ENCODE measurements at regions not wholly inside any gene's neighbourhood (a gene's known extent, or its start where the extent isn't known, plus 50 kb on each side); places are given as distances from the start of the nearest gene placed in this dataset.

- no TSS peak for BruUV-seq (replicated peaks)
- CTCF ChIA-PET = no interaction called here
Observed at GRCh38 chr20:48547664-48548063, 280.1 kb downstream of the PREX1 start.

GRCh38 chr20:48544402-48545339 lies 283.1 kb downstream of the PREX1 start:
- Histone ChIP-seq H3K9me3 (ENCODE audit: low read depth, low read length, poor library complexity, severe bottlenecking) (no peaks in the 10 kb centered on the region), H3K4me3 (ENCODE audit: low read depth, low read length, poor library complexity, severe bottlenecking) (no peak overlapping the region), H3K36me3 (ENCODE audit: insufficient read depth, low read length, poor library complexity, severe bottlenecking) (no peaks in the 10 kb centered on the region), H3K4me1 (ENCODE audit: insufficient read depth, low read length, poor library complexity, severe bottlenecking) (no peaks in the 10 kb centered on the region), H3K27ac (ENCODE audit: low read depth, low read length, poor library complexity, severe bottlenecking) (no peak overlapping the region), H3K27me3 (replicated peaks; ENCODE audit: insufficient read depth, low read depth, low read length, poor library complexity) (peaks cover 39% of the 10 kb centered on the region)
- intact Hi-C loops (cut with micrococcal nuclease; ENCODE audit: unreplicated experiment) = no loop called here
- CTCF ChIA-PET = no interaction called here
- POLR2A ChIA-PET (ENCODE audit: low non-redundant PET) = no interaction called here
- DNase-seq (ENCODE audit: low spot score) = peak; percentile 5
- no TSS peak for BruUV-seq (replicated peaks)
- TF ChIP-seq EZH2 (IDR thresholded peaks at IDR 0.05; ENCODE audit: borderline replicate concordance, low read depth, low read length, poor library complexity, severe bottlenecking) (no peak), CTCF (conservative IDR thresholded peaks at IDR 0.05; ENCODE audit: low read depth, low read length) (0 out of 2 replicates have a peak, but pooled peaks have one; percentile 13)

More at GRCh38 chr20:48547664-48548063, 280.1 kb downstream of the PREX1 start:
- H3K4me3 ChIP-seq (ENCODE audit: low read depth, low read length, poor library complexity, severe bottlenecking) = no peak overlapping the region
- peaks cover 26% of the 10 kb centered on the region for H3K27me3 ChIP-seq (replicated peaks; ENCODE audit: insufficient read depth, low read depth, low read length, poor library complexity)
- H3K9me3 ChIP-seq (ENCODE audit: low read depth, low read length, poor library complexity, severe bottlenecking) = no peaks in the 10 kb centered on the region
- no peak for DNase-seq (ENCODE audit: low spot score)
- no peak overlapping the region for H3K27ac ChIP-seq (ENCODE audit: low read depth, low read length, poor library complexity, severe bottlenecking)
- H3K4me1 ChIP-seq (ENCODE audit: insufficient read depth, low read length, poor library complexity, severe bottlenecking) = no peaks in the 10 kb centered on the region
- POLR2A ChIA-PET (ENCODE audit: low non-redundant PET) = no interaction called here
- TF ChIP-seq EZH2 (IDR thresholded peaks at IDR 0.05; ENCODE audit: borderline replicate concordance, low read depth, low read length, poor library complexity, severe bottlenecking) = no peak
- no peak for TF ChIP-seq CTCF (conservative IDR thresholded peaks at IDR 0.05; ENCODE audit: low read depth, low read length)
- intact Hi-C loops (cut with micrococcal nuclease; ENCODE audit: unreplicated experiment) = no loop called here
- no peaks in the 10 kb centered on the region for H3K36me3 ChIP-seq (ENCODE audit: insufficient read depth, low read length, poor library complexity, severe bottlenecking)

DNA sequence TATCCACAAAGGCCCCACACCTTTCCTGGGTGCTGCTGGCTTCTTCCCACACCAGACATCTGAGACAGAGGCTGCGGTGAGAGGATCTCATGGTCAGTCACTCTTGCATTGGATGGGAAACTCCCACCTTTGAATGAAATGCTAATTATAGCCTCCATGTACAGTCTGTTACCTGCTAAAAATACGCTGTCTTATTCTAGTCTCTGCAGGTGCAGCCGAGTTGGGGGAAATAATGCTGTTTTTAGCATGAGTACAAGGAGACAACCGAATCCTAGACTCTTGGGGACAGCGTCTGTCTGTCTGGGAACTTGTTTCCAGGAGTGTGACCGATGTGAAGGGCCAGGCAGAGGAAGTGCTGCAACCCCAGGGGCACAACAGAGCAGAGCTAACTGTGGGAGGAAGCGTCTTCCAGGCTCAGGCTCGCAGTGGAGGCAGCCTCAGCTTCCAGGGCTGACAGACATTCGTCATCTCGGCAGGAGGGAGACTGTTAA lies 286.2 kb downstream of the PREX1 start:
- ChIA-PET CTCF (no interaction called here), POLR2A (ENCODE audit: low non-redundant PET) (no interaction called here)
- TF ChIP-seq EZH2 (IDR thresholded peaks at IDR 0.05; ENCODE audit: borderline replicate concordance, low read depth, low read length, poor library complexity, severe bottlenecking) (no peak), CTCF (conservative IDR thresholded peaks at IDR 0.05; ENCODE audit: low read depth, low read length) (no peak)
- no peak overlapping the region for H3K27ac ChIP-seq (ENCODE audit: low read depth, low read length, poor library complexity, severe bottlenecking)
- H3K36me3 ChIP-seq (ENCODE audit: insufficient read depth, low read length, poor library complexity, severe bottlenecking) = no peaks in the 10 kb centered on the region
- BruUV-seq (replicated peaks) = no TSS peak
- intact Hi-C loops (cut with micrococcal nuclease; ENCODE audit: unreplicated experiment) = no loop called here
- H3K4me1 ChIP-seq (ENCODE audit: insufficient read depth, low read length, poor library complexity, severe bottlenecking) = no peaks in the 10 kb centered on the region
- no peak overlapping the region for H3K4me3 ChIP-seq (ENCODE audit: low read depth, low read length, poor library complexity, severe bottlenecking)
- H3K9me3 ChIP-seq (ENCODE audit: low read depth, low read length, poor library complexity, severe bottlenecking) = no peaks in the 10 kb centered on the region
- peaks cover 57% of the 10 kb centered on the region for H3K27me3 ChIP-seq (replicated peaks; ENCODE audit: insufficient read depth, low read depth, low read length, poor library complexity)
- no peak for DNase-seq (ENCODE audit: low spot score)

Measured in A673 (cell line).